Germinal center (tissue), 1 donor: ENCODE measurements at regions not wholly inside any gene's neighbourhood (a gene's known extent, or its start where the extent isn't known, plus 50 kb on each side); places are given as distances from the start of the nearest gene placed in this dataset.
"Not testable (repeated sequence)": the region's sequence is repeated elsewhere in the genome, so short reads cannot be mapped to it uniquely, and the experiment has no call there.

Experiments
- DNase-seq: peaks from one replicate; pipeline ENCODE4 v3.0.0; 2012; ENCODE audit warnings: mixed read lengths, low spot score

GRCh38 chr4:128758314-128758922, 51.1 kb upstream of the JADE1 start:
- no peak for DNase-seq

GRCh38 chr4:128757712-128758111, 51.8 kb upstream of the JADE1 start:
- no peak for DNase-seq

GRCh38 chr4:128751354-128751753, 58.1 kb upstream of the JADE1 start:
- no peak for DNase-seq

GRCh38 chr4:128741748-128742147, 67.8 kb upstream of the JADE1 start:
- not testable (repeated sequence) for DNase-seq

- DNase-seq: no peak
These were observed 72.4 kb upstream of the JADE1 start for GRCh38 chr4:128737098-128737513.

GRCh38 chr4:128735714-128736113, 73.8 kb upstream of the JADE1 start:
- DNase-seq: no peak

GRCh38 chr4:128728190-128728589, 81.3 kb upstream of the JADE1 start:
- DNase-seq: no peak

- DNase-seq: no peak
These were observed 81.8 kb upstream of the JADE1 start for GRCh38 chr4:128727658-128728057.

- no peak for DNase-seq
These were observed 84.0 kb upstream of the JADE1 start for GRCh38 chr4:128725405-128726055.

- no peak for DNase-seq
These were observed 86.6 kb upstream of the JADE1 start for GRCh38 chr4:128722911-128723310.

- DNase-seq: no peak
These were observed 87.6 kb upstream of the JADE1 start for GRCh38 chr4:128721896-128722295.

GRCh38 chr4:128720270-128720669, 89.2 kb upstream of the JADE1 start:
- no peak for DNase-seq

- DNase-seq: no peak
These were observed 90.7 kb upstream of the JADE1 start for GRCh38 chr4:128718768-128719167.

- DNase-seq: no peak
These were observed 93.2 kb upstream of the JADE1 start for GRCh38 chr4:128716338-128716737.

GRCh38 chr4:128715616-128716015, 93.9 kb upstream of the JADE1 start:
- DNase-seq: no peak

GRCh38 chr4:128711361-128711760, 98.1 kb upstream of the JADE1 start:
- DNase-seq: no peak

- no peak for DNase-seq
These were observed 100.2 kb upstream of the JADE1 start for GRCh38 chr4:128709268-128709667.

GRCh38 chr4:128707864-128708263, 101.6 kb upstream of the JADE1 start:
- no peak for DNase-seq

- DNase-seq: no peak
These were observed 105.6 kb upstream of the JADE1 start for GRCh38 chr4:128703948-128704347.

- no peak for DNase-seq
These were observed 108.7 kb upstream of the JADE1 start for GRCh38 chr4:128700659-128701350.

GRCh38 chr4:128698386-128698785, 111.1 kb upstream of the JADE1 start:
- no peak for DNase-seq

GRCh38 chr4:128697323-128697722, 112.2 kb upstream of the JADE1 start:
- DNase-seq: no peak

- no peak for DNase-seq
These were observed 119.5 kb upstream of the JADE1 start for GRCh38 chr4:128690011-128690410.
